ENCODE measurements at regions not wholly inside any gene's neighbourhood (a gene's known extent, or its start where the extent isn't known, plus 50 kb on each side); places are given as distances from the start of the nearest gene placed in this dataset.

DNA sequence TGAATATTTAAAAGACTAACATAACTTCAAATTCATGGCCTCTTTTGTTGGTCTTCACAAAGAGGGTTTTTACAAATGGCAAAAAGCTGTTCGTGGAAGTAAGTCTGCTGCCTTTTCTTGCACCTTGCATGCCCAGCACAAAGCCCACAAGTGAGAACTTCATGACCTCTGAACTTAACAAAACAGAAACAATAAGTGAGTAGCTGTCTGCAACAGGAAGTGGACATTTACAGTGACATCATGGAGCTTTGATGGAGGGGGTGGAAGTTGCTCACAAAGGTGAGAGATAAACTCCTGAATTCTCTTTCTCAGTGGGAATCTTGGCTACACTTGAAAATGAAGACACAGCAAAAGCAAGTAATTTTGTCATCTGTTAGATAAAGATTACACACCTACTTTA, 303.3 kb upstream of the DEPDC1 start:
- Mint-ChIP-seq H3K36me3 (ENCODE audit: low read depth) (no peaks in the 10 kb centered on the region), H3K4me1 (ENCODE audit: low read depth) (no peaks in the 10 kb centered on the region), H3K4me3 (no peak overlapping the region), H3K27me3 (no peaks in the 10 kb centered on the region), H3K27ac (no peak overlapping the region), H3K9me3 (peaks cover 7% of the 10 kb centered on the region)
- Histone ChIP-seq H3K4me1 (ENCODE audit: insufficient read depth, low read length) (no peaks in the 10 kb centered on the region), H3K9me3 (ENCODE audit: control insufficient read depth in 1 of 2, insufficient read depth in 1 of 2, low read length in 2 of 2) (peaks cover 0 to 4% of the 10 kb centered on the region in 2 experiments), H3K36me3 (ENCODE audit: insufficient read depth, low read length) (no peaks in the 10 kb centered on the region), H3K27me3 (ENCODE audit: control insufficient read depth in 1 of 2, insufficient read depth in 2 of 2, low read length in 2 of 2) (no peaks in the 10 kb centered on the region), H3K4me3 (ENCODE audit: low read length) (no peak overlapping the region), H3K27ac (ENCODE audit: low read depth in 1 of 2, low read length in 2 of 2) (no peak overlapping the region)
- POLR2A ChIA-PET, result no interaction called here
- ATAC-seq (ENCODE audit: poor library complexity), result no peak
- no peak for DNase-seq
- TF ChIP-seq, protein P1, sequence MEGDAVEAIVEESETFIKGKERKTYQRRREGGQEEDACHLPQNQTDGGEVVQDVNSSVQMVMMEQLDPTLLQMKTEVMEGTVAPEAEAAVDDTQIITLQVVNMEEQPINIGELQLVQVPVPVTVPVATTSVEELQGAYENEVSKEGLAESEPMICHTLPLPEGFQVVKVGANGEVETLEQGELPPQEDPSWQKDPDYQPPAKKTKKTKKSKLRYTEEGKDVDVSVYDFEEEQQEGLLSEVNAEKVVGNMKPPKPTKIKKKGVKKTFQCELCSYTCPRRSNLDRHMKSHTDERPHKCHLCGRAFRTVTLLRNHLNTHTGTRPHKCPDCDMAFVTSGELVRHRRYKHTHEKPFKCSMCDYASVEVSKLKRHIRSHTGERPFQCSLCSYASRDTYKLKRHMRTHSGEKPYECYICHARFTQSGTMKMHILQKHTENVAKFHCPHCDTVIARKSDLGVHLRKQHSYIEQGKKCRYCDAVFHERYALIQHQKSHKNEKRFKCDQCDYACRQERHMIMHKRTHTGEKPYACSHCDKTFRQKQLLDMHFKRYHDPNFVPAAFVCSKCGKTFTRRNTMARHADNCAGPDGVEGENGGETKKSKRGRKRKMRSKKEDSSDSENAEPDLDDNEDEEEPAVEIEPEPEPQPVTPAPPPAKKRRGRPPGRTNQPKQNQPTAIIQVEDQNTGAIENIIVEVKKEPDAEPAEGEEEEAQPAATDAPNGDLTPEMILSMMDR (IDR thresholded peaks at IDR 0.05), result no peak
- intact Hi-C loops (cut with DNase I, micrococcal nuclease), result no loop called here
- CTCF ChIA-PET, result no interaction called here

DNA sequence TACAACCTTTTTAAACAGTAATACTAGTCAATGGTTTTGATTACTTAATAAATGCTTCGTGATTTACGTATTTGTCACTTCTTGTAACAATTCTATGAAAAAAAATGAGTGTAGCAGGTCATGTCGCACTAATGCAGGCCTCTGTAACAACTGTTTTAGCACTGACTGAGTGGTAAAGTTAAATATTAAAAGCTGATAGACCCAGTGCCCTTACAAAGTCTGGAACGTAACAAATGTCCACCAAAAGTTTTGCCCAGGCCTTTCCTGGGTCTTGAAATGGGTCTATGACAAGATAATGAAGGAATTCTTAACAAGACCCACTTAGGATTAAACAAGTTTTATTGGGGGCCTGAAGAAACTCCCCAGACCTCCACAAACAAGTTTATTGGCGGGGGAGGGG, 304.6 kb upstream of the DEPDC1 start:
- H3K27ac Mint-ChIP-seq, result no peak overlapping the region
- peaks cover 7% of the 10 kb centered on the region for H3K9me3 Mint-ChIP-seq
- TF ChIP-seq, protein P1 (IDR thresholded peaks at IDR 0.05), result no peak
- ATAC-seq (ENCODE audit: poor library complexity) (no peak), DNase-seq (no peak)
- H3K4me1 ChIP-seq (ENCODE audit: insufficient read depth, low read length), result no peaks in the 10 kb centered on the region
- H3K4me3 Mint-ChIP-seq, result no peak overlapping the region
- CTCF ChIA-PET, result no interaction called here
- no peaks in the 10 kb centered on the region for H3K27me3 ChIP-seq (ENCODE audit: control insufficient read depth in 1 of 2, insufficient read depth in 2 of 2, low read length in 2 of 2)
- peaks cover 0 to 4% of the 10 kb centered on the region in 2 experiments for H3K9me3 ChIP-seq (ENCODE audit: control insufficient read depth in 1 of 2, insufficient read depth in 1 of 2, low read length in 2 of 2)
- H3K36me3 Mint-ChIP-seq (ENCODE audit: low read depth), result no peaks in the 10 kb centered on the region
- H3K27me3 Mint-ChIP-seq, result no peaks in the 10 kb centered on the region
- POLR2A ChIA-PET, result no interaction called here
- H3K27ac ChIP-seq (ENCODE audit: low read depth in 1 of 2, low read length in 2 of 2), result no peak overlapping the region
- intact Hi-C loops (cut with DNase I, micrococcal nuclease), result no loop called here
- H3K4me3 ChIP-seq (ENCODE audit: low read length), result no peak overlapping the region
- no peaks in the 10 kb centered on the region for H3K36me3 ChIP-seq (ENCODE audit: insufficient read depth, low read length)
- H3K4me1 Mint-ChIP-seq (ENCODE audit: low read depth), result no peaks in the 10 kb centered on the region

DNA sequence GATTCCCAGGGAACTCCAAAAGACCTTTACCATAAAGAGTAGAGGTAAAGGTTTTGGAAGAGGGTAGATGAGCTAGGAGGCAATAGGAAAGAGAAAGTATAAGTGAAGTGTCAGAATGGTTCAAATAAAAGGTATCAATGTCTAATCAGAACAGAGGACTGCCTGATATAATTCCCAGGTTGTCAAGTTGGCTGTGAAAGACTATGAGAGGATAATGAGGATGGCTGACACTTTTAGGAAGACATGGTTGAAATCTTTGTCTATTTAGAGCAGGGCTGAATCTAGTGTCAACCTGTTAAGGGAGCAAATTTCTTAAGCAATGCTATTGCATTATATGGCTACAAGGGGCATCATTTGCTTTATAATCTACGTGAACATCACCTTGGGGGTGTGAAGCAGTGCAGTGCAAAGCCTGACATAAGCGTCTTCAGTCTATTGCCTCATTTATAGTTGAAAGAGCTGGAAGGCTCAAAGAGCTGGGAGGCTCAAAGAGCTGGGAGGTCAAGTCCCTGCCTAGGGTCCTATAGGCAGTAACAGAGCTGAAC, 308.3 kb upstream of the DEPDC1 start:
- Histone ChIP-seq H3K36me3 (ENCODE audit: insufficient read depth, low read length) (no peaks in the 10 kb centered on the region), H3K9me3 (ENCODE audit: control insufficient read depth in 1 of 2, insufficient read depth in 1 of 2, low read length in 2 of 2) (peaks cover 0 to 6% of the 10 kb centered on the region in 2 experiments), H3K4me3 (ENCODE audit: low read length) (no peak overlapping the region), H3K27me3 (ENCODE audit: control insufficient read depth in 1 of 2, insufficient read depth in 2 of 2, low read length in 2 of 2) (no peaks in the 10 kb centered on the region), H3K4me1 (ENCODE audit: insufficient read depth, low read length) (no peaks in the 10 kb centered on the region), H3K27ac (ENCODE audit: low read depth in 1 of 2, low read length in 2 of 2) (no peak overlapping the region)
- intact Hi-C loops (cut with DNase I, micrococcal nuclease), result no loop called here
- Mint-ChIP-seq H3K4me3 (no peak overlapping the region), H3K27me3 (no peaks in the 10 kb centered on the region), H3K4me1 (ENCODE audit: low read depth) (no peaks in the 10 kb centered on the region), H3K36me3 (ENCODE audit: low read depth) (no peaks in the 10 kb centered on the region), H3K27ac (no peak overlapping the region), H3K9me3 (peaks cover 6% of the 10 kb centered on the region)
- TF ChIP-seq, protein P1 (IDR thresholded peaks at IDR 0.05), result no peak
- ChIA-PET CTCF (interaction anchor here (0.6 kb wide), 1 partner anchor 64 kb away, joined by 4 read pairs; no protein-coding TSS in a partner anchor), POLR2A (no interaction called here)
- no peak for ATAC-seq (ENCODE audit: poor library complexity)
- no peak for DNase-seq
